Fibroblast of lung (primary cell): ENCODE measurements at regions not wholly inside any gene's neighbourhood (a gene's known extent, or its start where the extent isn't known, plus 50 kb on each side); places are given as distances from the start of the nearest gene placed in this dataset.
A peak's percentile ranks its signal among the peaks of the same experiment; 100 is the strongest.

Experiments used
- EZH2 ChIP-seq: IDR thresholded peaks from 2 replicates; pipeline ENCODE4 v1.5.1; 2012; ENCODE audit warnings: low read length, control low read depth, mild to moderate bottlenecking; ENCODE audit errors: missing control alignments
- TF ChIP-seq, protein P1 (sequence below), 2 donors: IDR thresholded peaks in 1 of 2; conservative IDR thresholded peaks in 1 of 2; 1 replicate in 1 of 2; 2 replicates in 1 of 2; pipeline ENCODE4 v1.5.1; 2011 to 2012; ENCODE audit warnings: low read length in 2 of 2, control low read depth in 1 of 2, inconsistent platforms in 1 of 2, low read depth in 1 of 2, mild to moderate bottlenecking in 1 of 2

DNA sequence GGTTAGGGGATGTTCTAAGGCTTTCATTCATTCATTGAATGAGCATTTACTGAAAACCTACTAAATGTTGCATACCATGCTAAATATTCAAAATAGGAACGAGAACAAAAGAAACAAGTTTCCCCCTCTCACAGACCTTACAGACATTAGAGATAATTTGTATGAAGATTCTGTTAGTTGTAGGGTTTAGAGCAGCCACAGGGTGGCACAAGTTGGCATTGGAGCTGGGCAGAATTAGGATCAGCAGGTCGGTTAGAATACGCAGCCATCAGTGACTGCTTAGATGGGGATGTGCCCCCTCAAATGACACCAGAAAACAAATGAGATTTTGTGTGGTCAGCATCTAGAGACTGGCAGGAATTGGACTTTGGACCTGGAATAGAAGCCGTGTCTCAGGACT is 166.3 kb upstream of the DAAM1 start:
- TF ChIP-seq, protein P1, sequence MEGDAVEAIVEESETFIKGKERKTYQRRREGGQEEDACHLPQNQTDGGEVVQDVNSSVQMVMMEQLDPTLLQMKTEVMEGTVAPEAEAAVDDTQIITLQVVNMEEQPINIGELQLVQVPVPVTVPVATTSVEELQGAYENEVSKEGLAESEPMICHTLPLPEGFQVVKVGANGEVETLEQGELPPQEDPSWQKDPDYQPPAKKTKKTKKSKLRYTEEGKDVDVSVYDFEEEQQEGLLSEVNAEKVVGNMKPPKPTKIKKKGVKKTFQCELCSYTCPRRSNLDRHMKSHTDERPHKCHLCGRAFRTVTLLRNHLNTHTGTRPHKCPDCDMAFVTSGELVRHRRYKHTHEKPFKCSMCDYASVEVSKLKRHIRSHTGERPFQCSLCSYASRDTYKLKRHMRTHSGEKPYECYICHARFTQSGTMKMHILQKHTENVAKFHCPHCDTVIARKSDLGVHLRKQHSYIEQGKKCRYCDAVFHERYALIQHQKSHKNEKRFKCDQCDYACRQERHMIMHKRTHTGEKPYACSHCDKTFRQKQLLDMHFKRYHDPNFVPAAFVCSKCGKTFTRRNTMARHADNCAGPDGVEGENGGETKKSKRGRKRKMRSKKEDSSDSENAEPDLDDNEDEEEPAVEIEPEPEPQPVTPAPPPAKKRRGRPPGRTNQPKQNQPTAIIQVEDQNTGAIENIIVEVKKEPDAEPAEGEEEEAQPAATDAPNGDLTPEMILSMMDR (conservative IDR thresholded peaks at IDR 0.05 in 1 of 2, IDR thresholded peaks at IDR 0.05 in 1 of 2; ENCODE audit: low read depth in 1 of 2, low read length in 2 of 2), result peak in 1 of 2 donors; percentile 10
- TF ChIP-seq EZH2, result no peak
